Natural killer cell (primary cell): ENCODE measurements at regions not wholly inside any gene's neighbourhood (a gene's known extent, or its start where the extent isn't known, plus 50 kb on each side); places are given as distances from the start of the nearest gene placed in this dataset.
"Not testable (repeated sequence)": the region's sequence is repeated elsewhere in the genome, so short reads cannot be mapped to it uniquely, and the experiment has no call there.

Source experiments
- ATAC-seq, 3 donors: fragments of 150-1000 bp in 2 of 3; fragments of 200-7000 bp in 1 of 3; cut with Tn5 transposase; 1 replicate in 1 of 3; 2 replicates in 2 of 3; pipeline ENCODE4 v1.10.0; 2021; ENCODE audit warnings: mild to moderate bottlenecking in 2 of 3, moderate library complexity in 2 of 3
- DNase-seq, 2 donors: peaks; one replicate each; pipeline versions ENCODE4 v3.0.0 to v3.0.0-alpha.2; 2013 to 2021; ENCODE audit warnings: mixed read lengths in 1 of 2
- H3K27ac ChIP-seq: one replicate; pipeline ENCODE4 v1.5.1; 2013; ENCODE audit warnings: mild to moderate bottlenecking, low read length
- H3K27me3 ChIP-seq: one replicate; pipeline ENCODE4 v1.6.1; 2013; ENCODE audit warnings: low read length; ENCODE audit not compliant: control insufficient read depth, insufficient read depth
- H3K36me3 ChIP-seq: one replicate; pipeline ENCODE4 v1.6.1; 2013; ENCODE audit warnings: low read length; ENCODE audit not compliant: control insufficient read depth, insufficient read depth
- H3K4me1 ChIP-seq: one replicate; pipeline ENCODE4 v1.6.1; 2013; ENCODE audit warnings: low read length; ENCODE audit not compliant: control insufficient read depth, insufficient read depth
- H3K4me3 ChIP-seq: one replicate; pipeline ENCODE4 v1.5.1; 2013; ENCODE audit warnings: low read length
- H3K9me3 ChIP-seq: one replicate; pipeline ENCODE4 v1.6.1; 2013; ENCODE audit warnings: low read length; ENCODE audit not compliant: control insufficient read depth, insufficient read depth
- H3K27ac Mint-ChIP-seq, 2 donors: one replicate each; pipeline ENCODE4 v1.8.0; 2022; ENCODE audit warnings: mild to moderate bottlenecking in 2 of 2, mixed read lengths in 2 of 2, moderate library complexity in 1 of 2
- H3K27me3 Mint-ChIP-seq, 2 donors: one replicate each; pipeline ENCODE4 v1.8.0; 2022; ENCODE audit warnings: low read depth in 2 of 2, mixed read lengths in 2 of 2
- H3K36me3 Mint-ChIP-seq: one replicate; pipeline ENCODE4 v1.8.0; 2022; ENCODE audit warnings: mixed read lengths
- H3K4me1 Mint-ChIP-seq, 2 donors: one replicate each; pipeline ENCODE4 v1.8.0; 2022; ENCODE audit warnings: mixed read lengths in 2 of 2
- H3K4me3 Mint-ChIP-seq: one replicate; pipeline ENCODE4 v1.8.0; 2022; ENCODE audit warnings: mild to moderate bottlenecking, moderate library complexity, mixed read lengths
- H3K9me3 Mint-ChIP-seq, 2 donors: one replicate each; pipeline ENCODE4 v1.8.0; 2022; ENCODE audit warnings: mixed read lengths in 2 of 2
- CTCF ChIP-seq: fragments of 200-600 bp; IDR thresholded peaks from one replicate; pipeline ENCODE4 v1.8.0; 2022; ENCODE audit warnings: antibody characterized with exemption
- WGBS: methylation state at CpG from one replicate; pipeline ENCODE4 v1.1.7; 2013; ENCODE audit warnings: missing lambda C conversion rate; ENCODE audit not compliant: insufficient coverage; 5-methylcytosine and 5-hydroxymethylcytosine counted together
- intact Hi-C: fragments of 100-400 bp; cut with micrococcal nuclease; formaldehyde crosslinking; loops from one replicate; pipeline ENCODE4 v1.14.2; 2022

GRCh38 chr1:113307771-113308445, 82.4 kb upstream of the MAGI3 start:
- Mint-ChIP-seq H3K27me3 (peaks cover 15 to 58% of the 10 kb centered on the region in 2 donors), H3K36me3 (no peaks in the 10 kb centered on the region), H3K4me1 (no peaks in the 10 kb centered on the region), H3K9me3 (peaks cover 0 to 5% of the 10 kb centered on the region in 2 donors), H3K27ac (no peak overlapping the region), H3K4me3 (no peak overlapping the region)
- intact Hi-C loops: no loop called here
- H3K4me1 ChIP-seq: no peaks in the 10 kb centered on the region
- H3K36me3 ChIP-seq: no peaks in the 10 kb centered on the region
- no peak overlapping the region for H3K4me3 ChIP-seq
- no peak for TF ChIP-seq CTCF
- WGBS: 73% methylated on average over 2 of the region's 3 CpGs
- H3K27ac ChIP-seq: no peak overlapping the region
- no peak for ATAC-seq
- no peaks in the 10 kb centered on the region for H3K9me3 ChIP-seq
- H3K27me3 ChIP-seq: peaks cover 3% of the 10 kb centered on the region
- DNase-seq: no peak

- not testable (repeated sequence) for H3K27ac Mint-ChIP-seq, DNase-seq
- no CpG with 5 or more reads among the region's 1 CpG for WGBS
Observed at GRCh38 chr1:113312651-113313050, 77.7 kb upstream of the MAGI3 start.

GRCh38 chr1:113314600-113314999, 75.7 kb upstream of the MAGI3 start:
- Mint-ChIP-seq H3K9me3 (peaks cover 2 to 5% of the 10 kb centered on the region in 2 donors), H3K4me1 (no peaks in the 10 kb centered on the region), H3K4me3 (no peak overlapping the region), H3K36me3 (no peaks in the 10 kb centered on the region), H3K27ac (no peak overlapping the region), H3K27me3 (peaks cover 17 to 24% of the 10 kb centered on the region in 2 donors)
- DNase-seq (no peak), ATAC-seq (no peak)
- H3K27me3 ChIP-seq: no peaks in the 10 kb centered on the region
- no peak overlapping the region for H3K4me3 ChIP-seq
- H3K36me3 ChIP-seq: no peaks in the 10 kb centered on the region
- H3K4me1 ChIP-seq: no peaks in the 10 kb centered on the region
- no peak for TF ChIP-seq CTCF
- no peaks in the 10 kb centered on the region for H3K9me3 ChIP-seq
- intact Hi-C loops: no loop called here
- no peak overlapping the region for H3K27ac ChIP-seq
- no CpG with 5 or more reads among the region's 3 CpGs for WGBS

More at GRCh38 chr1:113312651-113313050, 77.7 kb upstream of the MAGI3 start:
- H3K36me3 ChIP-seq, H3K9me3 Mint-ChIP-seq, H3K27me3 ChIP-seq, intact Hi-C loops, ATAC-seq, H3K4me1 Mint-ChIP-seq, H3K4me3 Mint-ChIP-seq, H3K27ac ChIP-seq, H3K36me3 Mint-ChIP-seq, H3K4me3 ChIP-seq, H3K9me3 ChIP-seq, H3K4me1 ChIP-seq: not testable (repeated sequence)
- H3K27me3 Mint-ChIP-seq: peaks cover 17 to 42% of the 10 kb centered on the region in 2 donors

- Histone ChIP-seq H3K4me3 (no peak overlapping the region), H3K27me3 (no peaks in the 10 kb centered on the region), H3K36me3 (no peaks in the 10 kb centered on the region), H3K4me1 (no peaks in the 10 kb centered on the region), H3K9me3 (no peaks in the 10 kb centered on the region), H3K27ac (no peak overlapping the region)
- intact Hi-C loops: no loop called here
- ATAC-seq: no peak
- Mint-ChIP-seq H3K4me1 (no peaks in the 10 kb centered on the region), H3K27ac (no peak overlapping the region), H3K36me3 (no peaks in the 10 kb centered on the region), H3K9me3 (no peaks in the 10 kb centered on the region), H3K4me3 (no peak overlapping the region), H3K27me3 (peaks cover 2 to 5% of the 10 kb centered on the region in 2 donors)
- no peak for DNase-seq
- TF ChIP-seq CTCF: no peak
Observed at GRCh38 chr1:113320272-113320671, 70.0 kb upstream of the MAGI3 start.
